HCT116 (cell line): ENCODE measurements at regions not wholly inside any gene's neighbourhood (a gene's known extent, or its start where the extent isn't known, plus 50 kb on each side); places are given as distances from the start of the nearest gene placed in this dataset.

Source experiments
- ATAC-seq: fragments of 200-7000 bp; cut with Tn5 transposase; 2 replicates; pipeline ENCODE4 v1.9.1; 2020; ENCODE audit warnings: mild to moderate bottlenecking, moderate library complexity
- BruUV-seq: library from RNA; stranded (reverse); fragments of 400-500 nt; replicated peaks from 2 replicates; lab custom pipeline; 2021; lab: Mats Ljungman, UMichigan
- CTCF ChIA-PET: fragments of 300-600 bp; sonication (Branson Sonifier 250); formaldehyde crosslinking; loops from one replicate; lab custom pipeline; 2021; ENCODE audit warnings: antibody characterized with exemption; lab: Charles Lee
- POLR2A ChIA-PET: fragments of 300-600, 350-600 bp; sonication (Branson Sonifier 250); formaldehyde crosslinking; loops from one replicate; lab custom pipeline; 2021; ENCODE audit warnings: antibody characterized with exemption; lab: Charles Lee
- RAD21 ChIA-PET, 2 experiments: fragments of 300-600 bp; sonication (Branson Sonifier 250); formaldehyde crosslinking; loops; one replicate each; lab custom pipeline; 2023; ENCODE audit warnings: low total read pairs in 2 of 2; ENCODE audit not compliant: uncharacterized antibody in 2 of 2, unreplicated experiment in 2 of 2, low non-redundant PET in 1 of 2; lab: Charles Lee
- DNase-seq: peaks from one replicate; pipeline ENCODE4 v3.0.0-alpha.2; 2010; ENCODE audit warnings: low read depth, low spot score
- H2AFZ ChIP-seq: fragments of 200-600 bp; shearing (Covaris generic), sonication (generic); 2 replicates; pipeline ENCODE4 v1.6.1; 2017; ENCODE audit warnings: low read depth, mixed run types, mixed read lengths, antibody characterized with exemption, low read length; ENCODE audit not compliant: poor library complexity, severe bottlenecking
- H3K27ac ChIP-seq: 2 replicates; pipeline ENCODE4 v1.5.1; 2012; ENCODE audit warnings: low read depth, low read length
- H3K27me3 ChIP-seq: fragments of 200-600 bp; sonication (generic); 2 replicates; pipeline ENCODE4 v1.6.1; 2016; ENCODE audit warnings: mixed run types, low read length, mixed read lengths; ENCODE audit not compliant: insufficient read depth
- H3K36me3 ChIP-seq, 2 experiments: fragments of 200-500 bp in 1 of 2; fragments of 200-600 bp in 1 of 2; sonication (Bioruptor generic) in 1 of 2; sonication (generic) in 1 of 2; 2 replicates each; pipeline versions ENCODE4 v1.5.1 to v1.6.1; 2014 to 2016; ENCODE audit warnings: low read length in 2 of 2, inconsistent platforms in 1 of 2, mixed read lengths in 1 of 2, mixed run types in 1 of 2; ENCODE audit not compliant: insufficient read depth in 2 of 2, control insufficient read depth in 1 of 2
- H3K4me1 ChIP-seq, 2 experiments: fragments of 200-600 bp in 1 of 2; sonication (generic) in 1 of 2; 2 replicates each; pipeline versions ENCODE4 v1.5.1 to v1.6.1; 2012 to 2017; ENCODE audit warnings: low read length in 2 of 2, inconsistent platforms in 1 of 2, mild to moderate bottlenecking in 1 of 2, mixed read lengths in 1 of 2, mixed run types in 1 of 2, moderate library complexity in 1 of 2; ENCODE audit not compliant: insufficient read depth in 2 of 2, control insufficient read depth in 1 of 2
- H3K4me2 ChIP-seq: fragments of 200-600 bp; sonication (generic); 2 replicates; pipeline ENCODE4 v1.6.1; 2017; ENCODE audit warnings: mixed run types, low read length, mixed read lengths
- H3K4me3 ChIP-seq, 2 experiments: fragments of 200-600 bp in 1 of 2; sonication (generic) in 1 of 2; replicated peaks in 1 of 2; 2 replicates each; pipeline ENCODE4 v1.5.1; 2011 to 2016; ENCODE audit warnings: low read length in 2 of 2, control low read depth in 1 of 2, low read depth in 1 of 2, mild to moderate bottlenecking in 1 of 2, mixed read lengths in 1 of 2, mixed run types in 1 of 2
- H3K79me2 ChIP-seq: fragments of 200-600 bp; sonication (generic); 2 replicates; pipeline ENCODE4 v1.6.1; 2017; ENCODE audit warnings: mild to moderate bottlenecking, mixed run types, low read length, moderate library complexity, mixed read lengths; ENCODE audit not compliant: insufficient read depth
- H3K9ac ChIP-seq: fragments of 200-600 bp; sonication (generic); 2 replicates; pipeline ENCODE4 v1.6.1; 2016; ENCODE audit warnings: low read length, mixed read lengths
- H3K9me2 ChIP-seq: fragments of 200-600 bp; sonication (generic), shearing (Covaris generic); 2 replicates; pipeline ENCODE4 v1.6.1; 2017; ENCODE audit warnings: mixed run types, mild to moderate bottlenecking, moderate library complexity; ENCODE audit not compliant: insufficient read depth
- H3K9me3 ChIP-seq, 2 experiments: fragments of 200-500 bp in 1 of 2; fragments of 200-600 bp in 1 of 2; sonication (Bioruptor generic) in 1 of 2; sonication (generic) in 1 of 2; 2 replicates each; pipeline ENCODE4 v1.6.1; 2014 to 2017; ENCODE audit warnings: low read length in 2 of 2, mixed read lengths in 2 of 2, inconsistent platforms in 1 of 2, low read depth in 1 of 2, mild to moderate bottlenecking in 1 of 2, mixed run types in 1 of 2, moderate library complexity in 1 of 2; ENCODE audit not compliant: control insufficient read depth in 1 of 2, insufficient read depth in 1 of 2
- H4K20me1 ChIP-seq: fragments of 200-600 bp; sonication (generic), shearing (Covaris generic); 2 replicates; pipeline ENCODE4 v1.6.1; 2017; ENCODE audit warnings: mixed run types, mild to moderate bottlenecking, moderate library complexity; ENCODE audit not compliant: insufficient read depth
- CBX3 ChIP-seq: IDR thresholded peaks from 2 replicates; pipeline ENCODE4 v1.6.1; 2012; ENCODE audit warnings: low read depth
- CEBPB ChIP-seq: IDR thresholded peaks from 2 replicates; pipeline ENCODE4 v1.6.1; 2012; ENCODE audit warnings: low read depth
- EGR1 ChIP-seq: IDR thresholded peaks from 2 replicates; pipeline ENCODE4 v1.6.1; 2012; ENCODE audit warnings: low read depth
- ELF1 ChIP-seq: IDR thresholded peaks from 2 replicates; pipeline ENCODE4 v1.6.1; 2012; ENCODE audit warnings: low read depth, borderline replicate concordance
- EZH2 ChIP-seq: fragments of 200-600 bp; sonication (generic); IDR thresholded peaks from 2 replicates; pipeline ENCODE4 v1.6.1; 2017; ENCODE audit warnings: antibody characterized with exemption, mixed run types
- EZH2phosphoT487 ChIP-seq: fragments of 200-600 bp; IDR thresholded peaks from 2 replicates; pipeline ENCODE4 v1.6.1; 2018; ENCODE audit warnings: antibody characterized with exemption, borderline replicate concordance
- FOSL1 ChIP-seq: IDR thresholded peaks from 2 replicates; pipeline ENCODE4 v1.6.1; 2012; ENCODE audit warnings: low read depth
- JUND ChIP-seq: IDR thresholded peaks from 2 replicates; pipeline ENCODE4 v1.6.1; 2012
- POLR2A ChIP-seq: IDR thresholded peaks from 2 replicates; pipeline ENCODE4 v1.7.0; 2011; ENCODE audit warnings: borderline replicate concordance; ENCODE audit not compliant: insufficient read depth, insufficient read length; ENCODE audit errors: extremely low read depth
- POLR2AphosphoS5 ChIP-seq: IDR thresholded peaks from 2 replicates; pipeline ENCODE4 v1.6.1; 2011; ENCODE audit warnings: mild to moderate bottlenecking, low read depth, low read length, moderate library complexity
- RAD21 ChIP-seq: IDR thresholded peaks from 2 replicates; pipeline ENCODE4 v1.6.1; 2012; ENCODE audit warnings: low read depth, mild to moderate bottlenecking
- SIN3A ChIP-seq: IDR thresholded peaks from 2 replicates; pipeline ENCODE4 v1.6.1; 2012; ENCODE audit warnings: low read depth
- SP1 ChIP-seq: IDR thresholded peaks from 2 replicates; pipeline ENCODE4 v1.6.1; 2012; ENCODE audit warnings: low read depth
- SRF ChIP-seq: IDR thresholded peaks from 2 replicates; pipeline ENCODE4 v1.6.1; 2012; ENCODE audit warnings: low read depth
- TCF7L2 ChIP-seq: IDR thresholded peaks from 2 replicates; pipeline ENCODE4 v1.7.0; 2011; ENCODE audit warnings: borderline replicate concordance, inconsistent platforms; ENCODE audit not compliant: insufficient read depth, insufficient read length; ENCODE audit errors: extremely low read depth
- YY1 ChIP-seq: IDR thresholded peaks from 2 replicates; pipeline ENCODE4 v1.6.1; 2011; ENCODE audit warnings: low read length, low read depth, moderate library complexity, mild to moderate bottlenecking; ENCODE audit not compliant: insufficient replicate concordance; ENCODE audit errors: extremely low read depth
- ZFX ChIP-seq: fragments of 450-650 bp; IDR thresholded peaks from 2 replicates; pipeline ENCODE4 v1.6.1; 2017
- intact Hi-C: fragments of 100-400 bp; cut with micrococcal nuclease; formaldehyde crosslinking; loops from 2 replicates; pipeline ENCODE4 v1.10.0; 2022
- TF ChIP-seq, protein P1 (sequence below): IDR thresholded peaks from 2 replicates; pipeline ENCODE4 v1.6.1; 2012; ENCODE audit warnings: low read depth

DNA sequence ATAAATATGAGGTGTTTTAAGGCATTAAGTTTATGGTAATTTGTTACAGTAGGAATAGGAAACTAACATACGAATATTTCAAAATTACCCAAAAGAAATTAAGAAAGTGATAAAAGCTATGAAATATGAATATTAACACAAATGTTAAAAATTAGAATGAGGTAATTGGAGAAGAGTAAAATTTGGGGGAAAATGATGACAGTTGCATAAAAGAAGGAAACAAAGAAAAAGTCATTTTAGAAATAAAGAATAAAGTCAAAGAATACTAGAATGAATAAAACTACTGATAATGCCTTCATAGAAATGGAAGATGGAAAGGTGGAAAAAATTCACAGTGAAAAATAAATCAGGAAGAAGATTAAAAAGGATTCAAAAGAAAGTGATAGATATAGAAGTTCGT, 522.9 kb upstream of the NR3C2 start:
- intact Hi-C loops: no loop called here
- RAD21 ChIA-PET: no interaction called here
- no peak for ATAC-seq
- no TSS peak for BruUV-seq
- Histone ChIP-seq H2AFZ (no peak overlapping the region), H3K9me2 (no peaks in the 10 kb centered on the region), H3K4me2 (no peak overlapping the region), H3K9me3 (no peaks in the 10 kb centered on the region), H3K79me2 (no peaks in the 10 kb centered on the region), H3K36me3 (no peaks in the 10 kb centered on the region), H3K27ac (no peak overlapping the region), H3K4me3 (no peak overlapping the region), H4K20me1 (no peaks in the 10 kb centered on the region), H3K9ac (no peak overlapping the region), H3K4me1 (no peaks in the 10 kb centered on the region), H3K27me3 (no peaks in the 10 kb centered on the region)
- CTCF ChIA-PET: no interaction called here
- POLR2A ChIA-PET: no interaction called here
- DNase-seq: no peak
- TF ChIP-seq EGR1: no peak

DNA sequence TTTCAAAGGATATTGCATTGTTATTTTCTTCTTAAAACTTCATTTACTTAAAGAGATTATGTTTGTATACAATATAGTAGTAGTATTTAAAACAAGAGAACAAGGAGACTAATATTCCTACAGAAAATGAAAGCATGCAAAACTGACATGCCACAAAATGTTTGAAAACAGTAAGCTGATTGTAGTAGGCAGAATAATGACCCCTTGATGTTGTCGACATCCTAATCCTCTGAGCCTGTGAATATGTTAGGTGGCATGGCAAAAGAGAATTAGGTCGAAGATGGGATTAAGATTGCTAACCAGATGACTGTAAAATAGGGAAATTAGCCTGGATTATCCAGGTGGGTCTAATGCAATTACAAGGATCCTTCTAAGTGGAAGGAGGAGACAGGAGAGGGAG, 522.2 kb upstream of the NR3C2 start:
- H3K27me3 ChIP-seq: no peaks in the 10 kb centered on the region
- no peaks in the 10 kb centered on the region for H3K9me3 ChIP-seq
- ATAC-seq: no peak
- no peak overlapping the region for H3K4me3 ChIP-seq
- TF ChIP-seq ELF1 (no peak), EZH2phosphoT487 (no peak), EZH2 (no peak), SP1 (no peak), ZFX (no peak), POLR2A (no peak), RAD21 (no peak), POLR2AphosphoS5 (no peak), JUND (no peak), SRF (no peak), TCF7L2 (no peak), CEBPB (no peak), SIN3A (no peak), YY1 (no peak), FOSL1 (no peak), EGR1 (no peak), CBX3 (no peak)
- TF ChIP-seq, protein P1, sequence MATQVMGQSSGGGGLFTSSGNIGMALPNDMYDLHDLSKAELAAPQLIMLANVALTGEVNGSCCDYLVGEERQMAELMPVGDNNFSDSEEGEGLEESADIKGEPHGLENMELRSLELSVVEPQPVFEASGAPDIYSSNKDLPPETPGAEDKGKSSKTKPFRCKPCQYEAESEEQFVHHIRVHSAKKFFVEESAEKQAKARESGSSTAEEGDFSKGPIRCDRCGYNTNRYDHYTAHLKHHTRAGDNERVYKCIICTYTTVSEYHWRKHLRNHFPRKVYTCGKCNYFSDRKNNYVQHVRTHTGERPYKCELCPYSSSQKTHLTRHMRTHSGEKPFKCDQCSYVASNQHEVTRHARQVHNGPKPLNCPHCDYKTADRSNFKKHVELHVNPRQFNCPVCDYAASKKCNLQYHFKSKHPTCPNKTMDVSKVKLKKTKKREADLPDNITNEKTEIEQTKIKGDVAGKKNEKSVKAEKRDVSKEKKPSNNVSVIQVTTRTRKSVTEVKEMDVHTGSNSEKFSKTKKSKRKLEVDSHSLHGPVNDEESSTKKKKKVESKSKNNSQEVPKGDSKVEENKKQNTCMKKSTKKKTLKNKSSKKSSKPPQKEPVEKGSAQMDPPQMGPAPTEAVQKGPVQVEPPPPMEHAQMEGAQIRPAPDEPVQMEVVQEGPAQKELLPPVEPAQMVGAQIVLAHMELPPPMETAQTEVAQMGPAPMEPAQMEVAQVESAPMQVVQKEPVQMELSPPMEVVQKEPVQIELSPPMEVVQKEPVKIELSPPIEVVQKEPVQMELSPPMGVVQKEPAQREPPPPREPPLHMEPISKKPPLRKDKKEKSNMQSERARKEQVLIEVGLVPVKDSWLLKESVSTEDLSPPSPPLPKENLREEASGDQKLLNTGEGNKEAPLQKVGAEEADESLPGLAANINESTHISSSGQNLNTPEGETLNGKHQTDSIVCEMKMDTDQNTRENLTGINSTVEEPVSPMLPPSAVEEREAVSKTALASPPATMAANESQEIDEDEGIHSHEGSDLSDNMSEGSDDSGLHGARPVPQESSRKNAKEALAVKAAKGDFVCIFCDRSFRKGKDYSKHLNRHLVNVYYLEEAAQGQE: no peak
- BruUV-seq: no TSS peak
- no peak overlapping the region for H3K27ac ChIP-seq
- intact Hi-C loops: no loop called here
- no peak for DNase-seq
- no peak overlapping the region for H2AFZ ChIP-seq
- no peaks in the 10 kb centered on the region for H3K9me2 ChIP-seq
- ChIA-PET RAD21 (no interaction called here), POLR2A (no interaction called here), CTCF (no interaction called here)
- H3K9ac ChIP-seq: no peak overlapping the region
- no peaks in the 10 kb centered on the region for H4K20me1 ChIP-seq
- H3K36me3 ChIP-seq: no peaks in the 10 kb centered on the region
- H3K4me1 ChIP-seq: no peaks in the 10 kb centered on the region
- H3K4me2 ChIP-seq: no peak overlapping the region
- H3K79me2 ChIP-seq: no peaks in the 10 kb centered on the region
